Esophagus muscularis mucosa (tissue), 4 donors: ENCODE measurements at regions not wholly inside any gene's neighbourhood (a gene's known extent, or its start where the extent isn't known, plus 50 kb on each side); places are given as distances from the start of the nearest gene placed in this dataset.
A peak's percentile ranks its signal among the peaks of the same experiment; 100 is the strongest.
"Not testable (repeated sequence)": the region's sequence is repeated elsewhere in the genome, so short reads cannot be mapped to it uniquely, and the experiment has no call there.

Source experiments
- DNase-seq: peaks from one replicate; pipeline ENCODE4 v3.0.0-alpha.2; 2017; ENCODE audit errors: extremely low spot score
- H3K27ac ChIP-seq, 4 donors: fragments of 200-600 bp; sonication (generic); replicated peaks in 1 of 4; 1 replicate in 3 of 4; 2 replicates in 1 of 4; pipeline ENCODE4 v1.5.1; 2016 to 2019; ENCODE audit warnings: mild to moderate bottlenecking in 1 of 4
- H3K27me3 ChIP-seq, 4 donors: fragments of 200-600 bp; sonication (generic); one replicate each; pipeline versions ENCODE4 v1.5.1 to v1.6.0; 2016 to 2019
- H3K36me3 ChIP-seq, 4 donors: fragments of 200-600 bp; sonication (generic); one replicate each; pipeline ENCODE4 v1.5.1; 2016 to 2019
- H3K4me1 ChIP-seq, 4 donors: fragments of 200-600 bp; sonication (generic); one replicate each; pipeline ENCODE4 v1.5.1; 2016 to 2019
- H3K4me3 ChIP-seq, 4 donors: fragments of 200-600 bp; sonication (generic); 1 replicate in 2 of 4; 2 replicates in 2 of 4; pipeline ENCODE4 v1.5.1; 2016 to 2019; ENCODE audit warnings: mild to moderate bottlenecking in 4 of 4, moderate library complexity in 1 of 4
- H3K9me3 ChIP-seq, 4 donors: fragments of 200-600 bp; sonication (generic); 1 replicate in 3 of 4; 2 replicates in 1 of 4; pipeline ENCODE4 v1.5.1; 2016 to 2019
- CTCF ChIP-seq, 3 experiments: fragments of 200-600 bp in 2 of 3; fragments of 450-650 bp in 1 of 3; sonication (generic) in 2 of 3; IDR thresholded peaks; one replicate each; pipeline ENCODE4 v1.5.1; 2017 to 2019; ENCODE audit warnings: antibody characterized with exemption in 3 of 3, mild to moderate bottlenecking in 2 of 3, moderate library complexity in 1 of 3
- EP300 ChIP-seq: sonication (generic); formaldehyde crosslinking; IDR thresholded peaks from one replicate; pipeline ENCODE4 v1.6.1; 2017; ENCODE audit warnings: antibody characterized with exemption
- POLR2A ChIP-seq: fragments of 450-650 bp; IDR thresholded peaks from one replicate; pipeline ENCODE4 v1.6.1; 2017; ENCODE audit warnings: antibody characterized with exemption, moderate library complexity, mild to moderate bottlenecking, low read depth
- POLR2AphosphoS5 ChIP-seq, 2 donors: sonication (generic); formaldehyde crosslinking; IDR thresholded peaks; one replicate each; pipeline ENCODE4 v1.6.1; 2017; ENCODE audit warnings: antibody characterized with exemption in 2 of 2
- WGBS: methylation state at CpG from one replicate; pipeline ENCODE4 v1.1.5; 2018; 5-methylcytosine and 5-hydroxymethylcytosine counted together
- intact Hi-C: fragments of 100-400 bp; cut with DNase I; formaldehyde crosslinking; loops from one replicate; pipeline ENCODE4 v1.15.1; 2023

GRCh38 chr18:78271790-78272189, 707.8 kb upstream of the SALL3 start:
- WGBS = 87% methylated on average over 9 of the region's 9 CpGs
- Histone ChIP-seq H3K9me3 (peaks cover 0 to 12% (median 11%) of the 10 kb centered on the region in 4 donors), H3K27ac (no peak overlapping the region), H3K36me3 (no peaks in the 10 kb centered on the region), H3K4me3 (no peak overlapping the region), H3K4me1 (no peaks in the 10 kb centered on the region), H3K27me3 (peaks cover 0 to 4% (median 0%) of the 10 kb centered on the region in 4 donors)
- DNase-seq = no peak
- intact Hi-C loops = no loop called here
- no peak for TF ChIP-seq POLR2AphosphoS5 (IDR thresholded peaks at IDR 0.05)
- no peak for TF ChIP-seq POLR2A
- no peak for TF ChIP-seq EP300
- TF ChIP-seq CTCF (IDR thresholded peaks at IDR 0.05) = no peak

GRCh38 chr18:78273876-78274275, 705.7 kb upstream of the SALL3 start:
- Histone ChIP-seq H3K4me1 (no peaks in the 10 kb centered on the region), H3K9me3 (peaks cover 0 to 12% (median 11%) of the 10 kb centered on the region in 4 donors), H3K27me3 (no peaks in the 10 kb centered on the region), H3K36me3 (no peaks in the 10 kb centered on the region), H3K4me3 (no peak overlapping the region), H3K27ac (no peak overlapping the region)
- no peak for DNase-seq
- intact Hi-C loops = no loop called here
- no peak for TF ChIP-seq EP300
- TF ChIP-seq POLR2AphosphoS5 (IDR thresholded peaks at IDR 0.05) = no peak
- no peak for TF ChIP-seq POLR2A
- no peak for TF ChIP-seq CTCF (IDR thresholded peaks at IDR 0.05)

- WGBS = 88% methylated on average over 7 of the region's 7 CpGs
- H3K27ac ChIP-seq, H3K36me3 ChIP-seq, DNase-seq, intact Hi-C loops, H3K4me1 ChIP-seq, H3K9me3 ChIP-seq, H3K4me3 ChIP-seq, H3K27me3 ChIP-seq: not testable (repeated sequence)
Observed at GRCh38 chr18:78283425-78283824, 696.2 kb upstream of the SALL3 start.

GRCh38 chr18:78292618-78293380, 686.8 kb upstream of the SALL3 start:
- Histone ChIP-seq H3K4me1 (peaks cover 0 to 18% (median 14%) of the 10 kb centered on the region in 4 donors), H3K27me3 (peaks cover 0 to 38% (median 0%) of the 10 kb centered on the region in 4 donors), H3K4me3 (peak overlapping the region; percentile 13 to 44 (median 31)), H3K36me3 (no peaks in the 10 kb centered on the region), H3K27ac (peak overlapping the region; percentile 5 to 28 (median 17)), H3K9me3 (no peaks in the 10 kb centered on the region)
- 30% methylated on average over 13 of the region's 13 CpGs for WGBS
- intact Hi-C loops = no loop called here
- TF ChIP-seq POLR2A (no peak), EP300 (no peak), POLR2AphosphoS5 (IDR thresholded peaks at IDR 0.05) (no peak), CTCF (IDR thresholded peaks at IDR 0.05) (no peak)
- DNase-seq = no peak

- no peak for TF ChIP-seq POLR2A
- no peak for TF ChIP-seq EP300
- no peak for TF ChIP-seq CTCF (IDR thresholded peaks at IDR 0.05)
- no peak for TF ChIP-seq POLR2AphosphoS5 (IDR thresholded peaks at IDR 0.05)
- Histone ChIP-seq H3K36me3 (no peaks in the 10 kb centered on the region), H3K27me3 (peaks cover 0 to 38% (median 0%) of the 10 kb centered on the region in 4 donors), H3K4me1 (peaks cover 0 to 18% (median 14%) of the 10 kb centered on the region in 4 donors), H3K27ac (peak overlapping the region in 3 of 4 donors; percentile 5 to 28 (median 20)), H3K4me3 (peak overlapping the region; percentile 13 to 44 (median 31)), H3K9me3 (no peaks in the 10 kb centered on the region)
- 15% methylated on average over 16 of the region's 16 CpGs for WGBS
- intact Hi-C loops = no loop called here
- no peak for DNase-seq
Observed at GRCh38 chr18:78293540-78293939, 686.1 kb upstream of the SALL3 start.
